ENCODE measurements at regions not wholly inside any gene's neighbourhood (a gene's known extent, or its start where the extent isn't known, plus 50 kb on each side); places are given as distances from the start of the nearest gene placed in this dataset.

GRCh38 chr15:37847776-37848175 lies 86.7 kb upstream of the TMCO5A start:
- DNase-seq, result no peak
- Histone ChIP-seq H3K4me1 (no peaks in the 10 kb centered on the region), H3K9me3 (no peaks in the 10 kb centered on the region), H3K36me3 (no peaks in the 10 kb centered on the region), H3K4me3 (ENCODE audit: low read depth, low read length) (no peak overlapping the region), H3K27me3 (no peaks in the 10 kb centered on the region)
- TF ChIP-seq, protein P1, sequence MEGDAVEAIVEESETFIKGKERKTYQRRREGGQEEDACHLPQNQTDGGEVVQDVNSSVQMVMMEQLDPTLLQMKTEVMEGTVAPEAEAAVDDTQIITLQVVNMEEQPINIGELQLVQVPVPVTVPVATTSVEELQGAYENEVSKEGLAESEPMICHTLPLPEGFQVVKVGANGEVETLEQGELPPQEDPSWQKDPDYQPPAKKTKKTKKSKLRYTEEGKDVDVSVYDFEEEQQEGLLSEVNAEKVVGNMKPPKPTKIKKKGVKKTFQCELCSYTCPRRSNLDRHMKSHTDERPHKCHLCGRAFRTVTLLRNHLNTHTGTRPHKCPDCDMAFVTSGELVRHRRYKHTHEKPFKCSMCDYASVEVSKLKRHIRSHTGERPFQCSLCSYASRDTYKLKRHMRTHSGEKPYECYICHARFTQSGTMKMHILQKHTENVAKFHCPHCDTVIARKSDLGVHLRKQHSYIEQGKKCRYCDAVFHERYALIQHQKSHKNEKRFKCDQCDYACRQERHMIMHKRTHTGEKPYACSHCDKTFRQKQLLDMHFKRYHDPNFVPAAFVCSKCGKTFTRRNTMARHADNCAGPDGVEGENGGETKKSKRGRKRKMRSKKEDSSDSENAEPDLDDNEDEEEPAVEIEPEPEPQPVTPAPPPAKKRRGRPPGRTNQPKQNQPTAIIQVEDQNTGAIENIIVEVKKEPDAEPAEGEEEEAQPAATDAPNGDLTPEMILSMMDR (IDR thresholded peaks at IDR 0.05; ENCODE audit: low read depth, low read length), result no peak

DNA sequence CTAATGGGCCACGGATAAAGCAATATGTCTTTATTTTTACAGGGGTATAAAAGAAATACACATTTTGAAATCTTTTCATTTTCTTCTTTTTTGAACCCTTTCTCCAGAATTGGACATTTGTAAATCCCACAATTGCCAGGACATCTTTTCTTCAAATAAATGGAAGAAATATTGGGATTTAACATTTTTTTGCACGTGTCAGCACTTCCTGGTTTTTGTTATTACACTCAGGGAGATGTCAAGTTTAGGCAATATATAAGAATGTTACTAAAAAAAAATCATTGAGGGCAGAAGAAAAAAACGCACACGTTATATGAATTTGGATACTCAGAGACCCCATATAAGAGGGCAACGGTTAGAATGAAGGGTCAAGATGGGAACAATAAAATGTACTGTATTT lies 78.3 kb upstream of the TMCO5A start:
- Histone ChIP-seq H3K4me3 (ENCODE audit: low read depth, low read length) (no peak overlapping the region), H3K27me3 (no peaks in the 10 kb centered on the region), H3K9me3 (no peaks in the 10 kb centered on the region), H3K4me1 (no peaks in the 10 kb centered on the region), H3K36me3 (no peaks in the 10 kb centered on the region)
- TF ChIP-seq, protein P1 (IDR thresholded peaks at IDR 0.05; ENCODE audit: low read depth, low read length), result no peak
- DNase-seq, result no peak

- H3K4me3 ChIP-seq (ENCODE audit: low read depth, low read length), result no peak overlapping the region
- no peaks in the 10 kb centered on the region for H3K27me3 ChIP-seq
- H3K4me1 ChIP-seq, result no peaks in the 10 kb centered on the region
- H3K36me3 ChIP-seq, result no peaks in the 10 kb centered on the region
- no peak for DNase-seq
- H3K9me3 ChIP-seq, result no peaks in the 10 kb centered on the region; the same call in 1 of the 2 replicates
- TF ChIP-seq, protein P1 (IDR thresholded peaks at IDR 0.05; ENCODE audit: low read depth, low read length), result no peak
Measured at GRCh38 chr15:37860896-37861295, 73.5 kb upstream of the TMCO5A start.

DNA sequence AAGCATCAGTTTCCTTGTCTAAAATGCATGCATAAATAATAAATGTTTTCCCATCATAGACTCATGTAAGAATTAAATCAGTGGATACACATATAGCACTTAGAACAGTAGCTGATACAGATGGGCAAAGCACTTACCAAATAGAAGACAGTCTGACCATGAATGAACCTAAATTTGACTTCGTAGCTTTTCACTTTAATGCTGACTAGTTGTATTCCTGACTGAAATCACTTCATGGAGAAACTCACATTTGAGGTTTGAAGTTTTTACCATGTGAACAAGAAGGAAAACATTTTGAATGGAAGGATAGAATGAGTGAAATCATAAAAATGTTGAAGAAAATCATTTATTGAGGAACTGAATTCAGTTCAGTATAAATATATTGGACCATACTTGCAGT lies 68.8 kb upstream of the TMCO5A start:
- Histone ChIP-seq H3K4me3 (ENCODE audit: low read depth, low read length) (no peak overlapping the region), H3K27me3 (no peaks in the 10 kb centered on the region), H3K9me3 (no peaks in the 10 kb centered on the region; the same call in 1 of the 2 replicates), H3K4me1 (no peaks in the 10 kb centered on the region), H3K36me3 (no peaks in the 10 kb centered on the region)
- DNase-seq, result no peak
- TF ChIP-seq, protein P1 (IDR thresholded peaks at IDR 0.05; ENCODE audit: low read depth, low read length), result no peak

DNA sequence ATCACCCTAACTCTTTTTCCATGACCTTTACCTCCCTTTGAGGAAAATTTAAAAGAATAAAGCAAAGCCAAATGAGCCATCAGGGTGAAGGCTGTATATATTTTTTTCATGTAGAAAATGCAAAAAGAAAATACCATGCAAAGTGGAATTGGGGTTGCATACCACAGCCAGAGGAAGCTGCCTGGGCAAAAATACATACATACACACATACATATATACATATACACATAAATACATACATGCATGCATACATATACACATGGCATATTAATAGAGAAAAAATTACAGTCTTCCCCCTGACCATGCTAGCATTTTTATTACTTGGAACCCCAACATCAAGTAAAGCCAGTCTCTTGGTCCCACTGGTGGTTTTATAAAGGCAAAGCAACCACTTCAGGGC lies 63.7 kb upstream of the TMCO5A start:
- Histone ChIP-seq H3K36me3 (no peaks in the 10 kb centered on the region), H3K9me3 (no peaks in the 10 kb centered on the region), H3K27me3 (no peaks in the 10 kb centered on the region), H3K4me3 (ENCODE audit: low read depth, low read length) (no peak overlapping the region), H3K4me1 (no peaks in the 10 kb centered on the region)
- DNase-seq, result no peak
- TF ChIP-seq, protein P1 (IDR thresholded peaks at IDR 0.05; ENCODE audit: low read depth, low read length), result no peak

GRCh38 chr15:37872661-37873060 lies 61.8 kb upstream of the TMCO5A start:
- no peak for DNase-seq
- peaks cover 2% of the 10 kb centered on the region for H3K4me1 ChIP-seq
- H3K36me3 ChIP-seq, result no peaks in the 10 kb centered on the region
- H3K9me3 ChIP-seq, result no peaks in the 10 kb centered on the region
- H3K27me3 ChIP-seq, result no peaks in the 10 kb centered on the region
- no peak overlapping the region for H3K4me3 ChIP-seq (ENCODE audit: low read depth, low read length)
- TF ChIP-seq, protein P1 (IDR thresholded peaks at IDR 0.05; ENCODE audit: low read depth, low read length), result no peak
